SIG-M5 treated with dmso at 0.1 percent for 504 hours (cell line): ENCODE measurements at regions not wholly inside any gene's neighbourhood (a gene's known extent, or its start where the extent isn't known, plus 50 kb on each side); places are given as distances from the start of the nearest gene placed in this dataset.

ENCODE experiments used
- DNase-seq: peaks from one replicate; lab custom pipeline; 2025; ENCODE audit not compliant: unreplicated experiment; lab: John Stamatoyannopoulos, UW

DNA sequence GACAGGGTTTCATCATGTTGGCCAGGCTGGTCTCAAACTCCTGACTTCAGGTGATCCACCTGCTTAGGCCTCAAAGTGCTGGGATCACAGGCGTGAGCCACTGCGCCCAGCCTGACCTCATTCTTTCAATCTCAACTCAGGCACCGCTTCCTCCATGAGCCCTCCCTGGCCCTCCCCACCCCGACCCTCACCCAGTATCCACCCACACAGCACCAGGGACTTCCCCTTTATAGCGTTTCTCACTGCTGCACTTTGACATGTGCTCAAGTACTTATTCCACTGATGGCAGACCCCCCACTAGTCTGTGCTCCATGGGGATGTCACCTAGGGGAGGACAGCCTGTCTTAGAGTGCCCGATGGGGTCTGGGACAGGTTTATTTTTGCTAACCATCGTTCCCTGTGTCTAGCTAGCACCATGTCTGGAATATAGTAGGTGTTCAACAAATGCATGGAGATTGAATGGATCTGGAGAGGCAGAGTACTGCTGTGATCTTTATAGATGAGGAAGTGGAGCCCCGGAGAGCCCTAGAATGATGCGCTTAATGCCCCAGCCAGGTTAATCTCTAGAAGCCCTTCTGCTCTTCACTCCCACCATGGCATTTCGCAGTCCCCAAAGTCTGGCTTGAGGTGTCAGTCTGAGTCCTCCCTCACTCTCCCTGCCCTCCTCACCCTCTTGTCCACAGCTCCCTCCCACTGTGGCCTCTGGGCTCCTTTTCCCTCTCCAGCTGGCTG is 258.8 kb downstream of the RPS24 start:
- DNase-seq = no peak

DNA sequence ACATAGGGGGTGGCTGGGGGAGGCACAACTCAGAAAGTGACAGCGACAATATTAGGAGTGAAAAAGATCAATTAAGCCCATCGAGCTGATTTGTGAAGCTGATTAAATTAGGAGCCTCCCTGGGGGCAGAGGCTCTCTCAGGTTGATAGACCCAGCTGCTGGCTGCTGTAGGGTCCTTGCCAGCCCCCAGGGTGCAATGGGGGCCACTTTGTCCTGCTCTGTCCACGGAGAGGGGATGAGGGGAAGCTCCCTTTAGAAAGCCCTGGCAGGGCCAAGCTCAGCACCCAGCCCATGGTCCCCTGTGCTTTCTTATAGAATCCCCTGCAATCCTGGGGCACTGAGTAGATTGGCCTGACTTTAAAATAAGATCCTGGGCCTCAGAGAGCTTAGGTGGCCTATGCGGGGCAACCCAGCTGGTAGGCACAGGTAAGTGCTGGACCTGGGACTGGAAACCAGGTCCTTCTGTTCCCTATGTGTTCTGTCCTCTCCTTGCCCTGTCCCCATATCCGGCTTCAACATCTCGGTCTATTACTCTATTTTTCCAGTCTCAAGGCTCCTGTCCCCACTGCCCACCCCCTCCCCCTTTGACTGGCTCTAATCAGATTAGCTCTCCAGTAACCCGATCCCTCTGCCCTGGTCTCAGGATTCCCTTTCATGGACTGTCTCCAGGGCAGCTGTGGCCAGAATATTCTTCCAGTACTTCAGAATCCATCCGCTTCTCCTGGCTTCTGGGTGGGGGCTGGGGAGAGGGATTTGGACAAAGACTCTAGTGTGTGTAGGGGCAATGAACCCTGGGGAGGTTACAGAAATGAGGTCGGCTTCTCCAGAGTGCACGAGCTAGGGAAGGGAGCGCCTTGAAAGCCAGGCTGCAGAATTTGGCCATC is 259.6 kb downstream of the RPS24 start:
- no peak for DNase-seq

DNA sequence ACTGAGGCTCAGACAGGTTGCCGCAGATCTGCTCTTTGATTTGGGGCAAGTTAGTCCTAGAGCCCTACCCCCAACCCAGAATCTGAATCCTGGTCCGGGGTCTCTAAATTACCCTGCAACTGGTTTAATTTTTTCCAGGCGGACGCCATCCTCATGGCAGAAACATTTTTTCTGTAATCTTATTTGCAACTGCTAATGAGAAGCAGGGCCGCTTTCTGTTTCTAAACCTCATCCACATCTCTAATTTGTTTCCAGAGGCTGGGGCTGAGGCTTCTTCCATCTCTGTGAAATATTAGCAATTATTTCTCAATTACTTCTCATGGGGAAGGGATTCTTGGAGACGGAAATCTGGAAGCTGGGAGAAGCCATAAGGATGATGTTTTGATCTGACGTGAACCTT is 261.6 kb downstream of the RPS24 start:
- no peak for DNase-seq

DNA sequence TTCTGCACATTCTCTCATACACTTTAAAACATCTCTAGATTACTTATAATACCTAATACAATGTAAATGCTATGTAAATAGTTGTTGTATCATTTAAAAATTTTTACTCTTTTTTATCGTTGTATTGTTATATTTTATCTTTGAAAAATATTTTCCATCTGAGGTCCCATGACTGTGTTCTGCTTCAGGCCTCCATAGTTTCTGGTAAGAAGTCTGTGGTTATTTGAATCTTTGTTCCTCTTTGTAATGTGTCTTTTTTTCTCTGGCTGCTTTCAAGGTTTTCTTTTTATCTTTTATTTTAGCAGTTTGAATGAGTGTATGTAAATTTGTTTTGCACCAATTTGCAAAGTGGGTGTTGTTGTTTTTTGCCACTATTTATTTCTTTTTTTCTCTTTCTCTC is 263.1 kb downstream of the RPS24 start:
- DNase-seq = peak; percentile 12

DNA sequence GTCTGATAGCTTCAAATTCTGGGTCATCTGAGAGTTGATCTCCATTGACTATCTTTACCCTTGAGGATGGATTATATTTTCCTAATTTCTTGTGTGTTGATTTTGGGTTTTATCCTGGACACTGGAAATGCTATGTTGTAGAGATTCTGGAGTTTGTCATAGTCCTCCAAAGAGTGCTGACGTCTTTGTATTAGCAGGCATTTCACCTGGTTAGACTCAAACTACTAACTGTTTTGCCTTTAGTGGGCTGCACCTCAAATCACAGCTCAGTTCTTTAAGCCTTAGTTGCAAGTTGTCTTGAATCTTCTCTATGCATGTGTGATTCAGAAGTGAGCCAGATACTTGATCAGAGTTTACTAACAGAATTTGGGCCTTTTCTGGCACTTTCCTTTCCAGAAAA is 264.3 kb downstream of the RPS24 start:
- no peak for DNase-seq

DNA sequence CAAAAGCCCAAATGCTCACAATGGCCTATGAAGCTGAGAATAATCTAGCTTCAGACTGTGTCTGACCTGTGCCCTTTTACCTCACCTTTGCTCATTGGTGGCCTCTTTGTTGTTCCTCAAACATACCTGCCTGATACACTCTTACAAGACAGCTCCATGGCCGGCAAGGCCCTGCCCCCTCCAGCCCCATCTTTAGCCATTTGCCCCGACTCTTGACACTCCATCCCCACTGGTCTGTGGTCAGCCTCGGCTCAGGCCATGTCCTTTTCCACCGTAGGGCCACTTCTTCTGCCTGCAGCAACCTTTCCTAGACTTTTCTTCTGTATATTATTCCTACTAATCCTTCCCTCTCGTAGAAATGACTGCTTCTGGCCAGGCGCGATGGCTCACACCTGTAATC is 265.2 kb downstream of the RPS24 start:
- DNase-seq = no peak

DNA sequence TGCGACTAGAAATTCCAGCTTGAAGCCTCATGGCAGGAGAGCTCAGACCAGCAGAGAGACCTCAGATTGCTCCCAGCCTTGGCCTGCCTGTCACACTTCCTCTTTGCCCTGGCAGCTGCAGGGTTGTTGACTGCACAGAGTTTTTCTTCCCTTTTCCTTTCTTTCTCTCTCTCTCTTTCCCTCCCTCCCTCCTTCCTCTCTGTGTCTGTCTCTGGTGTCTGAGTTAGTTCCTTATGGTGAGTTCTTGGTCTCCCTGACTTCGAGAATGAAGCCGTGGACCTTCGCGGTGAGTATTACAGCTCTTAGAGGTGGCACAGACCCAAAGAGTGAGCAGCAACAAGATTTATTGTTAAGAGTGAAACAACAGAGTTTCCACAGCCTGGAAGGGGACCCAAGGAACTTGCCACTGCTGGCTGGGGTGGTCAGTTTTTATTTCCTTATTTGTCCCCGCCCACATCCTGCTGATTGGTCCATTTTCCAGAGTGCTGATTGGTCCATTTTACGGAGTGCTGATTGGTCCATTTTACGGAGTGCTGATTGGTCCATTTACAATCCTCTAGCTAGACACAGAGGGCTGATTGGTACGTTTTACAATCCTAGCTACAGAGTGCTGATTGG is 266.3 kb downstream of the RPS24 start:
- DNase-seq = peak; percentile 90

DNA sequence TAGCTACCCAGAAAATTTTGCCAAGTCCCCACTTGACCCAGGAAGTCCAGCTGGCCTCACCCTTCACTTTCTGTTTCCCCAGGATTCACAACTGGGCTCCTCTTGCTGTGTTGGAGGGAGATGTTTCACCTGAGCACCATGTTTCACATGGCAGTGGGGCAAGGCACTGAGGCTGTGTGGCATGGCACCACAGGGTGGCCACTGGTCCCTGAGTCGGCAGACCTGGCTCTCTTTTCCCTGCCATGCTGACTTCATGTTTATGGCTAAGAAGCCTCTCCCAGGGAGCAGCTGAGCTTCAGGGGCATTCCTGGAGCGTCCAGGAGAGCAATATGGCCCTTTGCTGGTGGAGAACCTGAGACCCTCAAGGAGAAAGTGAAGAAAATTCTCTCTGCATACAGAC is 266.9 kb downstream of the RPS24 start:
- DNase-seq = no peak

DNA sequence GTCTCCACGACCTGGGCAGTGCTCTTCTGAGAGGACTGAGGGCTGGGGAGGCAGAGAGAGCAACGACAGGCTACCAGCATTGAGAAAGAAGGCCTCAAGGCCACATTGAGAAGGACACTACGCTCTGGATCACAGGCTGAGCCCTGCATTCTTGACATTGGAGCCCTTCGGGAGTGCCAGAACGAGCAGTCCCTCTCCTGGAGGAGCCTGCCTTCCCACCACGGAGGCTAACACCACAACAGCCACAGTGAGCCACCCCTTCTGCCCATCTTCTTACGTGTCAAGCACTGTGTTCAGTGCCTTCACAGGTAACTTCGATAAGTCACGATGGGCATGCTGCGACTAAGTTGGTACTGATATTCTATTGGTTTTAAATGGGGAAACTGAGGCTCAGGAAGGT is 267.8 kb downstream of the RPS24 start:
- DNase-seq = no peak

DNA sequence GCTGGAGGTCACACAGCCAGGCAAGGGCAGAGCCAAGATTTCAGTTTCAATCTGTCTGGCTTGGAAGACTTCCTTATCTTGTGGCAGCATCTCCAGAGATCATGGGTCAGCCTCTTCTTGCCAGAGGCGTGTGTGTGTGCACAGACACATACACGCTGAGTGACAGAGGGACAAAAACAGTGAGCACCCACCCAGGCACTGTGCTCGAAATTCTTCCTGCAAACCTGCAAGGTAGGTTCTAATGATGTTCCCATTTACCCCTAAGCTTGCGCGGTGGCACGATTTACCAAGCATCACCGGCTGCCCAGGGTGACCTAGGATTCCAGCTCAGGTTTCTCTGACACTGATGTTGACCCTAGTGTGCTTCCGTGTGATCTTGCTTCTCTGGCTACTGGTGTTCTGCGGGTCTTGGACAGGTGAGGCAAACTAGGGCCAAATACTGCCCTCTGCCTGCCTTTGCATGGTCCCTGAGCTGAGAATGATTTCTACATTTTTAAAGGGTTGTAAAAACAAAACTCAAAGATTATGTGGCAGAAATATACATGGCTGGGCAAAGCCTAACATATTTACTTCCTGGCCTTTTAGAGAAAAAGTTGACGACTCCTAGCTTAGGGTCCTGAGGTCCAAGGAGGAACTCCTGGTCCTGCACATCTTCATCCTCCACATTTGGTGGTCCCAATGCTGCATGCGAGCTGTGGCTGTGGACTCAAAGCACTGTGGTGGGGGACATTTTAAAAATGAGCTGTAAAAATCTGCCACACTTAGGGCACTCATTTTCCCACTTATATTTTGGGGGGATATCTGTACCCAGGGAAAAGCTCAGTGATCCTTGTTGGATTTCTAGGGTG is 268.5 kb downstream of the RPS24 start:
- DNase-seq = no peak

DNA sequence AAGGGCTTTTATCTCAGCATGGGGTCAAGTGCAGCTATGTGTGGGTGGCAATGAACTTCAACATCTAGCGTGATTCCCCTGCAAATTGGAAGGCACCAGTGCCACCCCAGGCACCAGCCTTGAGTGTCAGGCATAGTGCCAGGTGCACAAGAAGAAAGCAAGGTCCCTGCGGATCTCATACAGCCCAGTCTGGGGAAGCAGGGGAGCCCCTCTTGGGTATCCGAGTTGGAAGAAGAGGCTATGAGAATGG is 269.0 kb downstream of the RPS24 start:
- no peak for DNase-seq

DNA sequence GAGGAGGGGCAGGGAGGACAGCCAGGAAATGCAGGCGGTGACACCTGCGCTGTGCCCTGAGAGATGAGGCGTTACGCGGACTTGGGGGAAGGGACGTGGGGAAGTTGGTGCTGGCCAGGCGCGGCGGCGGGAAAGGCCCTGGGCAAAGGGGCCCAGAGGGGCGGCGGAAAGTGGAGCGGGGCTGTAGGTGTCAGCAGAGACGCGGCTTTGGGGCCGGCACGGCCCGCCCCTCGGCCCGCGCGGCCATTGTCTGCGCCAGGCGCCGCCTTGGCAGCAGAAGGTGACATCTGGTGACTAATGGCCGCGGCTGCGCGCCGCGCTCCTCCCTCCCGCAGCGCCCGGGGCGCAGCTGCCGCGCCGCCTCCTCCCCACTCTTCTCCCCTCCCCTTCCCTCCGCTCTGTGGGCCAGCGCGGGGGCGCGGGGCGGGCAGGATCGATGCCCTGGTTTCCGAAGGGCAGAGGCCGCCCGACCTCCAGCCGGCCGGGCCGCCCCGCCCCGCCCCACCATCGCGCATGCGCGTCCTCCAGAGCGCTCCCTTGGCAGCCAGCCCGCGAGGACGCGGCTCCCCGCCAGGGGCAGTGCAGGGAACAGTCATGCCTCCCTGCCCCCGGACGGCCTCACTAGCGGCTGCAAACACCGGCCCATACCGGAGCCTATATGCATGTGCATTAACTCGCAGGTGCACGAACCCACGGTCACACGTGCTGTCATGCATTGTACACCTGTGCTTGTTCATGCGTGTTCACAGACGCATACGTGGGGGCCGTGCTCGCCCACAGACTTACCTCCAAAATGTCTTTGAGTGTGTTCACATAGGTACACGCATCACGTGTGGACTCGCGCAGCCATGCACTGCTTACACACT is 269.6 kb downstream of the RPS24 start:
- DNase-seq = peak; percentile 83

DNA sequence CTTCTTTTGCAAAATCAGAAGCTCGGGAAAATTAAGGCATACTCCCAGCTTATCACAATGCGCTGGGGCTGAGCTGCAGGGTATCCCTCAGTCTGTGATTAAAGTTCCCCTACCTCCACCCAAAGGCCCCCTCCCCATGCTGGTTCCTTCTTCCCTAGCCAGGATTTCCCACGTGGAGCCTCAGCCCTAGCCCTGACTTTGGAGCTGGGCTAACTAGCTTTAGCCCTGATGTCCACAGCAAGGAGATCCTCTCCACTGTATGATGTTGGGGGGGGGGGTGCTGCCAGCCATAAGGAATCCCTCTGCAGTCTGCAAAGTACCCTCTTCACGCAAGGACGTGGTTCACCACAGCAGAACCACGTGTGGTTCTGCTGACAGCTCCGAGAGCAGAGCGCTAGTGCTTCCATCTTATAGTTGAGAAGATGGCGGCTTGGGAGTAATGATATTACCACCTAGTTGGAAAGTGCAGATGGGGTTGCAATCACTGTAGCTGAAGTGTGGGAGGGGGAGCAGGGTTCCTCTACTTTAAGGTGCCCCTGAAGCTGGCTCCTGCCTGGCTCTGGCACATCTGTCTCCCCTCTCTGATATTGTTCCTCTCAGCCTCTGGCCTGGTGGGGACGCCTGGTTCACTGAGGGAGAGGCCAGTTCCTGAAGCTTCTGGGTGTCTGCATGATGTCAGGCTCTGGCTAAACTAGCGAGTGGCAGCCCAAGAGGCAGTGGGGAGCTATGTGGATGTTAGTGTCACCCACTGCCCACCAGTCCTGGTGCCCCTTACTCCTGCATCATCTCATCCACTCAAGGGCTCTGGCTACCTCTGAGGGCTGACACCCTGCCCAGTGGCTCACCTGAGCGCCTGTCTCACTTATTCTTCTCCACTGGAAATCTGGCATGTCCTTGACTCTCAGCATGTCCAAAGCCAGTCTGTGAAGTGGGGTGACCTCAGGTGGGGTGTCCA is 270.7 kb downstream of the RPS24 start:
- no peak for DNase-seq

DNA sequence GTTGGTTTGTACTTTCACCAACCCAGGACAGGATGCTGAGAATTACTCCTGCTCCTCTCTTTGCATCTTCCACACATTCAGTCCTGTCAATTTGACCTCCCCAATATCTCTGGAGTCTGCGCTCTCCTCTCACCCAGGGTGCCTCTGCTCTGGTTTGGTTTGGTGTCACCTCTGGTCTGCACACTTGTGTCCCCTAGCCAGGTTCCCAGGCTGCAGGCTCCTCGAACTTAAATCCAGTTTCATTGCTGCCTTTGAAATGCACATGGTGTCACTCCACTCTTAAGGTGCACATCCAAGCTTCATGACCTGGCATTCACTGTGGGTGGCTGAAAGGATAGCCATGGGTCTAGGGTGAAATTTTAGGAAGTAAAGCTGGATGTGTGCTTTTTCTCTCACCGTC is 271.6 kb downstream of the RPS24 start:
- no peak for DNase-seq

DNA sequence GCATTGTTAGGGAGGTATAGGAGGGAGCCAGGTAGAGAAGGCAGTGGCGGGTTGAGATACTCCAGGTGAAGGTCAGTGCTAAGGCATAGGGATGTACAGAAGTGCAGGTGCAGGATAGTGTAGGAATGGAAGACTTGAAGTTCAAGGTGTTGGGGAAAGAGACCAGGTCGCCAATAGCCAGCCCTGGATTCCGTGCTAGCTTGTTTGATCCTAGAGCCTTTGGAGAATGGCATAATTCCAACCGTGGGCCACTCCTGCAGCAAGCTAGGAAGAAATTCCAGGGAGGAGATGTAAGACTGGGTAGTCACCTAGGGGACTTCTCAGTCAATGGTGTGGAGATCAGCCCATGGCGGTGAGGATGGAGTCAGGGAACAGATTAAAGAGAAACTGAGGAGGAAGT is 272.7 kb downstream of the RPS24 start:
- DNase-seq = no peak

DNA sequence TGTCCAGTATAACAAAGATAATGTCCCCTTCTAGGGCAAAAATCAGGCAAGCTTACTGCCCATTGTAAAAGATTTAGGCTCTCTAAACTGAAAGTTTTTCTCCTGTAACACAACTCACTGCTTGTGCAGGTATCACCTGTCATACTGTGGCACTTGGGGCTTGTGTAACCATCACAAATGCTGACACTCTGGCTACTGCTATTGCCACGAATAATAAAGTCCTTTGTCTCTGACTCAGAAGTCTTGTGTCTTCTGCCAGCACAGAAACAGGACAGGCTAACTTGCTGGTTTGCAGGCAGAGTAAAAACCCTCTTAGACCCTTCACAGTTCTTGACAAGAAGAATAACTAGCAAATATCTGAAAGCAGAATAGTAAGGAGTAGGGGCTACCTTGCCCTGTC is 273.9 kb downstream of the RPS24 start:
- DNase-seq = no peak

DNA sequence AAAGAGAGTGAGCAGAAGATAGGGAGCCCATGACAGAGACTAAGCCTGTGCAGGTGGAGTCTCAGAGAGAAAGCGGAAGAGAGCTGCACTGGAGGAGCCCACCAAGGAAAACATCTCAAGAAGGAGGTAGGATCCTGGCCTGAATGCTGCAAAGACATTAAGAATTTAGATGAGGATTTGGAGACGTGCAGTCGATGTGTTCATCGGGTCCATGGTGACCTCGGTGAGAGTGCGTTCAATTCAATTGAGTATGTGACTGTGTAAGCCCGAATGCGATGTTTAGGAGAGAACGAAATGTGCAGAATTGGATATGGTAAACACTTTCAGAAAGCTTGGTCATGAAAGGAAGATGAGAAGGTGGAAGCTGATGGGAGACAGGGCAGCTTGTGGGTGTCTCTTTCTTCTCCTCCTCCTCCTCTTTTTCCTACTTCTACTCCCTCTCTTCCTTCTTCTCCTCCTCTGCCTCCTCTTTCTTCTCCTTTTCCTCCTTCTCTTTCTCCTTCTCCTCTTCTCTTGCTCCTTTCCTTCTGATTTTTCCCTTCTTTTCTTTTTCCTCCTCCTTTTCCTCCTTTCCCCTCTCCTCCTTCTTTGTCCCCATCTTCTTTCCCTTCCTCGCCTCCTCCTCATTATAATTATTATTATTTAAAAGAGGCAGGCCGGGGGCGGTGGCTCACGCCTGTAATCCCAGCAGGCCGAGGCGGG is 276.0 kb downstream of the RPS24 start:
- DNase-seq = no peak

DNA sequence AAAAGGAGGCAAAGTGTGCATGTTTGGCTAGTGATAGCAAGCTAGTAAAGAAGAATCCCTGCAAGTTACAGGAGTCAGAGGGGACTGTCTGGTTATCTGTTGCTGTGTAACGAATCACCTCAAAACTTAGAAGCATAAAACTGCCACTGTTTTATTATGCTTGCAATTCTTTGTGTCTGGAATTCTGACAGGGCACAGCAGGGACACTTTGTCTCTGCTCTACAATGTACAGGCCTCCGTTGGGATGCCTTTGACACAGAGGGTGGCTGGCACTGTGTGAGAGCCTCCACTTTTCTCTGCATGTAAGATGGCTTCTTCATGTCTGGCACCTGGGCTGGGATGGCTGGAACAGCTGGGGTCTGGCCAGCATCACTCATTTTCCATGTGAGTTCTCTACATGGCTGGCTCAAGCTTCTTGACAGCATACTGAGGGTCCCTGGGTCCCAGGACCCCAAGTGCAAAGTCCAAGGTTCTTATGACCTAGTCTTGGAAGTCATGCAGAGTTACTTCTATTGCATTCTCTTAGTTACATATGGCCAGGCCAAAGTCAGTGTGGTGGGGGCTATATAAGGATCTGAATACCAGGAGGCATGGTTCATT is 276.9 kb downstream of the RPS24 start:
- no peak for DNase-seq
